Pulmonary artery endothelial cell (primary cell): ENCODE measurements at regions not wholly inside any gene's neighbourhood (a gene's known extent, or its start where the extent isn't known, plus 50 kb on each side); places are given as distances from the start of the nearest gene placed in this dataset.
"Not testable (repeated sequence)": the region's sequence is repeated elsewhere in the genome, so short reads cannot be mapped to it uniquely, and the experiment has no call there.

Experiments used
- DNase-seq: peaks from one replicate; pipeline ENCODE4 v3.0.0-alpha.2; 2011; ENCODE audit warnings: low read depth, low spot score

DNA sequence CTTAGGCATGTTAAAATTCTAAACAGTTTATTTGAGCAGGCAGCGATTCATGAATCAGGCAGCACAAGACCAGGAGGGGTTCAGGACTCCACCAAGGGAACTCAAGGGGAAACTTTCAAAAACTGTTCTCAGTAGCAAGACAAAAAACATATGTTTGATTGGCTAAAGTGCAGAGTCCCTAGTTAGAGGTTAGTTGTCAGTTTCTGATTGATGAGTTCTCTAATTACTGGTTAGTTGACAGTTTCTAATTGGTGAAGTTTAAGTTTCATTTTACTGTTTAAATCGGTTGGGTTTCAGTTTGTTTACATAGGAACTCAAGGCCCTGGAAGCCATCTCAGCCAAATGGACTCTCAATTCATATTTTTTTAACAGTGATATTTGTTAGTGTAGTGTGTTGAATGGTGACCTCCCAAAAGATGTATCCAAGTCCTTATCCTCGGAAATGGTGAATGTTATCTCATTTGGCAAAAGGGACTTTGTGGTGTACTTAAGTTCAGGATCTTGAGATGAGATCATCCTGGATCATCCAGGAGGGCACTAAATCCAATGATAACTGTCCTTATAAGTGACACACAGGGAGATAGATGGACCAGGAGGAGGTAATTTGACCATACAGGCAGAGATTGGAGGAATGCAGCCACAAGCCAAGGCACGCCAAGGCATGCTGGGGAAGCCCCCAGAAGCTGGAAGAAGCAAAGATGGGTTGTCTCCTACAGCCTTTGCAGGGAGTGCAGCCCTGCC lies 219.2 kb upstream of the RAI14 start:
- DNase-seq = no peak

DNA sequence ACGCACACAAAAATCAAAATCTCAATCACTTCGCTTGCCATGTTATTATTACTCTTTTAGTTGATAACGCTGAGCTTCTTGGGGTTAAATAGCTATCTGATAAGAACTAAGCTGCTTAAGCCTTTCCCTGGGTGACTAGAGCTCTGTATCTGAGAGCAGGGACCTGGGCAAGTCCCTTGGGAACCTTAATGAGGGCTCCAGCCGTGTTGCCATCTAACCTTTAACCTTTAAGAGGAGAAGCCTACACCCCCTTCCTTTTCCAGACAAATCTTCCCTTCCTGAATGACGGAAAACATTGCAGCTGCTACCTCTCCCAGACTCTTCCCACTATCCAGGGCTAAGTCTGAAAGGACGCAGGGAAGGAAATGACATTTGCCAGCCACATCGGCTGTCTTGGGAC lies 216.5 kb upstream of the RAI14 start:
- DNase-seq = no peak

DNA sequence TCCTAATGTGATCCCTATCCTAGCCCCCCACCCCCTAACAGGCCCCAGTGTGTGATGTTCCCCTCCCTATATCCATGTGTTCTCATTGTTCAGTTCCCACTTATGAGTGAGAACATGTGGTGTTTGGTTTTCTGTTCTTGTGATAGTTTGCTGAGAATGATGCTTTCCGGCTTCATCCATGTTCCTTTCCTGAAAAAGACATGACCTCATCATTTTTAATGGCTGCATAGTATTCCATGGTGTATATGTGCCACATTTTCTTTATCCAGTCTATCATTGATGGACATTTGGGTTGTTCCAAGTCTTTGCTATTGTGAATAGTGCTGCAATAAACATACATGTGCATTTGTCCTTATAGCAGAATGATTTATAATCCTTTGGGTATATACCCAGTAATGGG lies 214.4 kb upstream of the RAI14 start:
- DNase-seq = not testable (repeated sequence)

DNA sequence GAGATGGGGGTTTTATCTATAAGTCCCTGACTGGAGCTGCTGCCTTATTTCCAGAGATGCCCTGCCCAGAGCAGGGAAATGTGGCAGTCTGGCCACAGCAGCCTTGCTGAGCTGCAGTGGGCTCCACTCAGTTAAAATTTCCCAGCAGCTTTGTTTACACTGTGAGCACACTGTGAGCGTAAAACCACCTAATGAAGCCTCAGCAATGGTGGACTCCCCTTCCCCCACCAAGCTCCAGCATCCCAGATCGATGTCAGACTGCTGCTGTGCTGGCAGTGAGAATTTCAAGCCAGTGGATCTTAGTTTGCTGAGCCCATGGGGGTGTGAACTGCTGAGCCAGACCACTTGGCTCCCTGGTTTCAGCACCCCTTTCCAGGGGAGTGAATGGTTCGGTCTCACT lies 208.7 kb upstream of the RAI14 start:
- no peak for DNase-seq

- DNase-seq = no peak
Measured at GRCh38 chr5:34449639-34450038, 206.5 kb upstream of the RAI14 start.

DNA sequence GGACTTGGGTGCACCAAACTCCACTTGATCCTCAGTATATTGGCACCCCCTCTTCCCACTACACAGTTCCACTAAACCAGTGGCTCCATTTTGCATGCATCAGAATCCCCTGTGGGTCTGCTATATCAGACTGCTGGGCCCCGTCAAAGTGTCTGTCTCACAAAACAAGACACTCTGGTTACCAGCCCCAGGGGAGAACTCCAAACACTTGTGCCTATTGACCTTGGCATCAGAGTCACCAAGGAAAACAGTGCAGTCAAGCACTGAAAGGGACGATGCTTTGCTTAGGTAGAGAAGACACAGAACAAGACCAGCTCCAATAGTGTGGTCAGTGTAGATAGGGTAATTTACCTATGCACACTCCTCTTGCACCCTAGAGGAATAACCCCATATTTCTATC lies 205.8 kb upstream of the RAI14 start:
- no peak for DNase-seq

DNA sequence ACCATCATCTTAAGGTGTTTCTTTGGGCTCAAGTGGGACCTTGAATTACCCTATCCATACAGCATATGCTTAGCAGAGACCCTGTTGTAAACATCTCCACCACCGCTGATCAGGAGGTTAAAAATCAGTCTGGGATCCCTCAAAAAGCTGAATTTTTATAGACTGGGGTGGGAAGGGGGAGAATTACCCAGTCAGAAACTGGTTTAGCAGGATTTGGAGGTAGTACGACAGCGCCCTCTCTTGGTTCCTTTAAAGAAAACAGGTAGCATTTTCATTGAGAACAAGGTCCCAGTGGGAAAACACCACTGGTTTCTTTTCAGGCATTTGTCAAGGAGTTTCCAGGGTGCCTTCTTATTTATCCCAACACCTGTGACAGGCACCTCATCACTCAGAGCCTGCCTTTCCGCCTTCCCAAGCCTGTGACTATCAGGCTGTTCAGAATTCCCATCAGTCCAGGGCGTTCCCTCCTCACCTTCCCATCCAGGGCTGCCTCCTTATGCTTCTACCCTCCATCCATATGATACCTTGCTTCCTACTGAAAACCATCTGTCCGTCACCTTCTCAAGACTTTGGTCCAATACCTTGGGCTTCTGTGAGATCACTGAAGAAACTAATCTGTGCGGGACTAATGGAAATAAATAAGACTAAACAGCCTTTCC lies 203.8 kb upstream of the RAI14 start:
- DNase-seq = no peak

GRCh38 chr5:34455098-34455497 lies 201.0 kb upstream of the RAI14 start:
- no peak for DNase-seq

GRCh38 chr5:34459908-34460307 lies 196.2 kb upstream of the RAI14 start:
- no peak for DNase-seq

GRCh38 chr5:34460496-34460895 lies 195.6 kb upstream of the RAI14 start:
- DNase-seq = no peak

- no peak for DNase-seq
Measured at GRCh38 chr5:34464829-34465228, 191.3 kb upstream of the RAI14 start.

- not testable (repeated sequence) for DNase-seq
Measured at GRCh38 chr5:34465301-34465700, 190.8 kb upstream of the RAI14 start.

GRCh38 chr5:34466519-34467388 lies 189.4 kb upstream of the RAI14 start:
- not testable (repeated sequence) for DNase-seq

- no peak for DNase-seq
Measured at GRCh38 chr5:34467436-34467835, 188.7 kb upstream of the RAI14 start.

GRCh38 chr5:34467984-34468383 lies 188.1 kb upstream of the RAI14 start:
- DNase-seq = not testable (repeated sequence)

- no peak for DNase-seq
Measured at GRCh38 chr5:34469971-34470370, 186.2 kb upstream of the RAI14 start.

DNA sequence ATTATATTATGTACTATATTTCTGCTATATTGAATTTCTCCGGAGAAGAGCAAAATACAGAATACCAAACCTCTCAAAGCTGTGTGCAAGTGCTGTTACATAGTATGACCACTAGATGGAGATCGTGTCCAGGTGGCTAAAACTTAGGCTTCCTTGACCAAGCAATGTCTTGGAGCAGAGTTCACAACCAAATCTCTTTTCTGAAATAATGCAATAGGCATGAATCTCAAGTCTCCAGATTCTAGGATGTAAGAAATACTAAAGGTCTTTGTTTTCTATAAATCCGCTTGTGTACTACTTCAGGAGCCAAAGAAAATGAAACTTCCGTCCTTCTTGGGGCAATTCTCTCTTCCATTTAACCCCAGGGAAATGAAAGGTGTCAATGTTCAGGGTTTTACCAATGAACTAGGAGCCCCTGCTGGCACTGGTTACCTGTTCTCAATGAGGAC lies 181.5 kb upstream of the RAI14 start:
- DNase-seq = no peak

GRCh38 chr5:34475249-34475966 lies 180.7 kb upstream of the RAI14 start:
- DNase-seq = no peak

DNA sequence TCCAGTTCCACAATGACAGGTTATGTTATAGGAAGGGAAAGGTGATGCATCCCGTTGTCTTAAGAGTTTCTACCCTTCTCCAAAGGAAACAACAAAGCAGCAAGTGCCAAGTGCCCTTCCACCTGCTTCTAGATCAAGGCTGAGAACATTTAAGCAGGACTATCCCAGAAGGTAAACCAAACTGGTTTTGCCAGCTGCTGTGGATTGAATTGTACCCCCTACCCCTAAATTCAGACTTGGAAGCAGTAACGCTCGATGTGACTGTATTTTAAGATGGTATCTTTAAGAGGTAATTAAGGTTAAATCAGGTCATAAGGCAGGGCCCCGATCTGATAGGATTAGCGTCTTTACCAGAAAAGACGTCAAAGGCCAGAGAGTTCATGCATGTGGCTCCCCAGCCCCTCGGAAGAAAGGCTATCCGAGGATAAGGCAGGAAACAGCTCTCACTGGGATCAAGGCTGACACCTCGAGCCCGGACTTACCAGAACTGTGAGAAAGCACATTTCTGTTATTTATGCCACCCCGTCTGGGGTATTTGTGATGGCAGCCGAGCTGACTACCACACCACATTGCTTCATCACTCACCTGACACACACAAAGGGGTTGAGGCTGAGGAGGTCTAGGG lies 179.1 kb upstream of the RAI14 start:
- no peak for DNase-seq

GRCh38 chr5:34480810-34481528 lies 175.2 kb upstream of the RAI14 start:
- DNase-seq = no peak
